ENCODE measurements at regions not wholly inside any gene's neighbourhood (a gene's known extent, or its start where the extent isn't known, plus 50 kb on each side); places are given as distances from the start of the nearest gene placed in this dataset.
"Not testable (repeated sequence)": the region's sequence is repeated elsewhere in the genome, so short reads cannot be mapped to it uniquely, and the experiment has no call there.

GRCh38 chr12:131601499-131601898 lies 109.4 kb upstream of the SFSWAP start:
- H4K5ac ChIP-seq (ENCODE audit: insufficient read length, low read depth, low read length); H3K4me3 ChIP-seq (ENCODE audit: extremely low read depth in 1 of 4, insufficient read depth in 2 of 4, low read depth in 3 of 4, low read length in 4 of 4); H3K27me3 ChIP-seq (replicated peaks in 1 of 4; ENCODE audit: control insufficient read depth in 3 of 4, extremely low read depth in 1 of 4, insufficient read depth in 3 of 4, low read length in 3 of 4); FAIRE-seq; H2AFZ ChIP-seq (ENCODE audit: low read length); H3K9me3 ChIP-seq (ENCODE audit: insufficient read depth in 2 of 2, low read depth in 1 of 2, low read length in 1 of 2); H4K91ac ChIP-seq (replicated peaks; ENCODE audit: insufficient read length, low read length); H2BK120ac ChIP-seq (replicated peaks; ENCODE audit: low read depth, low read length); H3K9ac ChIP-seq (replicated peaks in 1 of 4; ENCODE audit: extremely low read depth in 1 of 4, low read depth in 3 of 4, low read length in 3 of 4); H3K27ac ChIP-seq (ENCODE audit: low read depth, low read length); H3K56ac ChIP-seq (replicated peaks; ENCODE audit: insufficient read length, low read depth, low read length); H2BK12ac ChIP-seq (ENCODE audit: low read depth, low read length); H3K4me2 ChIP-seq (ENCODE audit: insufficient read depth in 1 of 2, low read depth in 2 of 2, low read length in 2 of 2); H2BK5ac ChIP-seq (ENCODE audit: low read depth, low read length); H3K4ac ChIP-seq (replicated peaks; ENCODE audit: insufficient read length, low read depth, low read length); H3K79me2 ChIP-seq (ENCODE audit: control insufficient read depth in 1 of 2, insufficient read depth in 2 of 2, low read length in 2 of 2); H3K18ac ChIP-seq (ENCODE audit: extremely low read depth, low read length); H3K36me3 ChIP-seq (ENCODE audit: control insufficient read depth in 2 of 4, insufficient read depth in 4 of 4, low read length in 3 of 4); H2BK20ac ChIP-seq (ENCODE audit: low read length); H2AK5ac ChIP-seq (ENCODE audit: low read depth, low read length); H3K23ac ChIP-seq (ENCODE audit: insufficient read length); H3K23me2 ChIP-seq (ENCODE audit: low read depth, low read length); CTCF ChIA-PET (ENCODE audit: partially characterized antibody); H4K20me1 ChIP-seq (replicated peaks in 1 of 2; ENCODE audit: control insufficient read depth in 1 of 2, insufficient read depth in 2 of 2, low read length in 2 of 2); H4K8ac ChIP-seq (ENCODE audit: extremely low read depth, insufficient read depth, low read length); H3K4me1 ChIP-seq (replicated peaks in 1 of 4; ENCODE audit: control insufficient read depth in 3 of 4, insufficient read depth in 4 of 4, low read length in 3 of 4); H3K14ac ChIP-seq (ENCODE audit: insufficient read length); DNase-seq (ENCODE audit: low read depth in 1 of 2, low spot score in 2 of 2); H2BK15ac ChIP-seq (ENCODE audit: low read length); POLR2A ChIA-PET (ENCODE audit: partially characterized antibody); H3K79me1 ChIP-seq (ENCODE audit: low read depth, low read length): not testable (repeated sequence)
- WGBS, 2 experiments (ENCODE audit: extremely low coverage in 1 of 2, insufficient coverage in 1 of 2, insufficient read length in 1 of 2, insufficient replicate concordance in 2 of 2, low coverage in 1 of 2, low lambda C conversion rate in 2 of 2, missing lambda C conversion rate in 1 of 2) = 84% methylated on average over 5 of the region's 5 CpGs; no CpG with 5 or more reads in 1 of the 2 experiments

All from H1 (cell line).